WTC11 (cell line): ENCODE measurements at regions not wholly inside any gene's neighbourhood (a gene's known extent, or its start where the extent isn't known, plus 50 kb on each side); places are given as distances from the start of the nearest gene placed in this dataset.

ENCODE experiments used
- ATAC-seq: fragments of 200-7000 bp; cut with Tn5 transposase; 2 replicates; pipeline ENCODE4 v1.10.0; 2021; ENCODE audit warnings: mild to moderate bottlenecking, moderate library complexity
- CTCF ChIA-PET: fragments of 300-600 bp; sonication (Branson Sonifier 250); formaldehyde crosslinking; loops from one replicate; lab custom pipeline; 2021; ENCODE audit warnings: antibody characterized with exemption; lab: Charles Lee
- POLR2A ChIA-PET: fragments of 350-600 bp; sonication (Branson Sonifier 250); formaldehyde crosslinking; loops from one replicate; lab custom pipeline; 2021; ENCODE audit warnings: antibody characterized with exemption; lab: Charles Lee
- DNase-seq: peaks from one replicate; pipeline ENCODE4 v3.0.0; 2021; ENCODE audit warnings: low spot score
- H3K27ac Mint-ChIP-seq: 2 replicates; pipeline ENCODE4 v1.8.0; 2021; ENCODE audit warnings: mixed read lengths
- H3K27me3 Mint-ChIP-seq: 2 replicates; pipeline ENCODE4 v1.8.0; 2021; ENCODE audit warnings: low read depth, mild to moderate bottlenecking, moderate library complexity, mixed read lengths
- H3K36me3 Mint-ChIP-seq: 2 replicates; pipeline ENCODE4 v1.8.0; 2021; ENCODE audit warnings: mixed read lengths
- H3K4me1 Mint-ChIP-seq: 2 replicates; pipeline ENCODE4 v1.8.0; 2022; ENCODE audit warnings: mixed read lengths
- H3K4me3 Mint-ChIP-seq: 2 replicates; pipeline ENCODE4 v1.8.0; 2021; ENCODE audit warnings: mild to moderate bottlenecking, moderate library complexity, mixed read lengths
- H3K9me3 Mint-ChIP-seq: 2 replicates; pipeline ENCODE4 v1.8.0; 2021; ENCODE audit warnings: mixed read lengths
- ATF3 ChIP-seq: sonication (generic); formaldehyde crosslinking; conservative IDR thresholded peaks from 2 replicates; pipeline ENCODE4 v1.8.1; 2022; ENCODE audit warnings: mild to moderate bottlenecking, missing genetic modification reagents
- CTCF ChIP-seq: fragments of 200-600 bp; IDR thresholded peaks from 2 replicates; pipeline ENCODE4 v1.8.0; 2022; ENCODE audit warnings: antibody characterized with exemption
- ETV6 ChIP-seq: sonication (generic); formaldehyde crosslinking; IDR thresholded peaks from 2 replicates; pipeline ENCODE4 v1.8.1; 2022; ENCODE audit warnings: mild to moderate bottlenecking, missing genetic modification reagents
- HMGXB4 ChIP-seq: sonication (generic); formaldehyde crosslinking; IDR thresholded peaks from 2 replicates; pipeline ENCODE4 v1.8.1; 2023; ENCODE audit warnings: mild to moderate bottlenecking, moderate library complexity, missing genetic modification reagents
- MLX ChIP-seq: sonication (generic); formaldehyde crosslinking; IDR thresholded peaks from 2 replicates; pipeline ENCODE4 v1.8.1; 2023; ENCODE audit warnings: mild to moderate bottlenecking, missing genetic modification reagents, moderate library complexity
- NR1H2 ChIP-seq: sonication (generic); formaldehyde crosslinking; IDR thresholded peaks from 2 replicates; pipeline ENCODE4 v1.9.0; 2021; ENCODE audit warnings: mild to moderate bottlenecking, moderate library complexity, missing genetic modification reagents
- RORB ChIP-seq: fragments of 250-450 bp; sonication (Bioruptor Pico); IDR thresholded peaks from 2 replicates; pipeline ENCODE4 v1.9.0; 2021; ENCODE audit warnings: mild to moderate bottlenecking
- ZNF423 ChIP-seq: fragments of 250-450 bp; sonication (Bioruptor Pico); IDR thresholded peaks from 2 replicates; pipeline ENCODE4 v2.1.2; 2022; ENCODE audit warnings: mild to moderate bottlenecking, moderate library complexity
- TF ChIP-seq, protein P1 (sequence below): sonication (generic); formaldehyde crosslinking; IDR thresholded peaks from 2 replicates; pipeline ENCODE4 v1.8.1; 2023; ENCODE audit warnings: mild to moderate bottlenecking, missing genetic modification reagents
- TF ChIP-seq, protein P2 (sequence below): sonication (generic); formaldehyde crosslinking; IDR thresholded peaks from 2 replicates; pipeline ENCODE4 v1.8.0; 2022; ENCODE audit warnings: missing genetic modification reagents
- TF ChIP-seq, protein P3 (sequence below): sonication (generic); formaldehyde crosslinking; IDR thresholded peaks from 2 replicates; pipeline ENCODE4 v1.8.1; 2023; ENCODE audit warnings: mild to moderate bottlenecking, missing genetic modification reagents, moderate library complexity
- TF ChIP-seq, protein P4 (sequence below): fragments of 250-450 bp; sonication (Bioruptor Pico); IDR thresholded peaks from 2 replicates; pipeline ENCODE4 v1.9.0; 2021; ENCODE audit warnings: mild to moderate bottlenecking
- TF ChIP-seq, protein P5 (sequence below): sonication (generic); formaldehyde crosslinking; conservative IDR thresholded peaks from 2 replicates; pipeline ENCODE4 v1.8.1; 2023; ENCODE audit warnings: mild to moderate bottlenecking, low read depth, missing genetic modification reagents, moderate library complexity

GRCh38 chr15:99873451-99873850 lies 140.2 kb upstream of the LYSMD4 start (continued):
- TF ChIP-seq MLX: no peak
- TF ChIP-seq, protein P1, sequence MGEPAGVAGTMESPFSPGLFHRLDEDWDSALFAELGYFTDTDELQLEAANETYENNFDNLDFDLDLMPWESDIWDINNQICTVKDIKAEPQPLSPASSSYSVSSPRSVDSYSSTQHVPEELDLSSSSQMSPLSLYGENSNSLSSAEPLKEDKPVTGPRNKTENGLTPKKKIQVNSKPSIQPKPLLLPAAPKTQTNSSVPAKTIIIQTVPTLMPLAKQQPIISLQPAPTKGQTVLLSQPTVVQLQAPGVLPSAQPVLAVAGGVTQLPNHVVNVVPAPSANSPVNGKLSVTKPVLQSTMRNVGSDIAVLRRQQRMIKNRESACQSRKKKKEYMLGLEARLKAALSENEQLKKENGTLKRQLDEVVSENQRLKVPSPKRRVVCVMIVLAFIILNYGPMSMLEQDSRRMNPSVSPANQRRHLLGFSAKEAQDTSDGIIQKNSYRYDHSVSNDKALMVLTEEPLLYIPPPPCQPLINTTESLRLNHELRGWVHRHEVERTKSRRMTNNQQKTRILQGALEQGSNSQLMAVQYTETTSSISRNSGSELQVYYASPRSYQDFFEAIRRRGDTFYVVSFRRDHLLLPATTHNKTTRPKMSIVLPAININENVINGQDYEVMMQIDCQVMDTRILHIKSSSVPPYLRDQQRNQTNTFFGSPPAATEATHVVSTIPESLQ (CRISPR knock-in tag): no peak
- TF ChIP-seq, protein P2, sequence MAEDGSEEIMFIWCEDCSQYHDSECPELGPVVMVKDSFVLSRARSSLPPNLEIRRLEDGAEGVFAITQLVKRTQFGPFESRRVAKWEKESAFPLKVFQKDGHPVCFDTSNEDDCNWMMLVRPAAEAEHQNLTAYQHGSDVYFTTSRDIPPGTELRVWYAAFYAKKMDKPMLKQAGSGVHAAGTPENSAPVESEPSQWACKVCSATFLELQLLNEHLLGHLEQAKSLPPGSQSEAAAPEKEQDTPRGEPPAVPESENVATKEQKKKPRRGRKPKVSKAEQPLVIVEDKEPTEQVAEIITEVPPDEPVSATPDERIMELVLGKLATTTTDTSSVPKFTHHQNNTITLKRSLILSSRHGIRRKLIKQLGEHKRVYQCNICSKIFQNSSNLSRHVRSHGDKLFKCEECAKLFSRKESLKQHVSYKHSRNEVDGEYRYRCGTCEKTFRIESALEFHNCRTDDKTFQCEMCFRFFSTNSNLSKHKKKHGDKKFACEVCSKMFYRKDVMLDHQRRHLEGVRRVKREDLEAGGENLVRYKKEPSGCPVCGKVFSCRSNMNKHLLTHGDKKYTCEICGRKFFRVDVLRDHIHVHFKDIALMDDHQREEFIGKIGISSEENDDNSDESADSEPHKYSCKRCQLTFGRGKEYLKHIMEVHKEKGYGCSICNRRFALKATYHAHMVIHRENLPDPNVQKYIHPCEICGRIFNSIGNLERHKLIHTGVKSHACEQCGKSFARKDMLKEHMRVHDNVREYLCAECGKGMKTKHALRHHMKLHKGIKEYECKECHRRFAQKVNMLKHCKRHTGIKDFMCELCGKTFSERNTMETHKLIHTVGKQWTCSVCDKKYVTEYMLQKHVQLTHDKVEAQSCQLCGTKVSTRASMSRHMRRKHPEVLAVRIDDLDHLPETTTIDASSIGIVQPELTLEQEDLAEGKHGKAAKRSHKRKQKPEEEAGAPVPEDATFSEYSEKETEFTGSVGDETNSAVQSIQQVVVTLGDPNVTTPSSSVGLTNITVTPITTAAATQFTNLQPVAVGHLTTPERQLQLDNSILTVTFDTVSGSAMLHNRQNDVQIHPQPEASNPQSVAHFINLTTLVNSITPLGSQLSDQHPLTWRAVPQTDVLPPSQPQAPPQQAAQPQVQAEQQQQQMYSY (CRISPR knock-in tag): no peak
- no peak for TF ChIP-seq ETV6 (CRISPR knock-in tag)
- TF ChIP-seq, protein P3, sequence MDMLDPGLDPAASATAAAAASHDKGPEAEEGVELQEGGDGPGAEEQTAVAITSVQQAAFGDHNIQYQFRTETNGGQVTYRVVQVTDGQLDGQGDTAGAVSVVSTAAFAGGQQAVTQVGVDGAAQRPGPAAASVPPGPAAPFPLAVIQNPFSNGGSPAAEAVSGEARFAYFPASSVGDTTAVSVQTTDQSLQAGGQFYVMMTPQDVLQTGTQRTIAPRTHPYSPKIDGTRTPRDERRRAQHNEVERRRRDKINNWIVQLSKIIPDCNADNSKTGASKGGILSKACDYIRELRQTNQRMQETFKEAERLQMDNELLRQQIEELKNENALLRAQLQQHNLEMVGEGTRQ: no peak
- TF ChIP-seq NR1H2 (CRISPR knock-in tag): no peak
- TF ChIP-seq RORB (CRISPR knock-in tag): no peak
- TF ChIP-seq ZNF423 (CRISPR knock-in tag): no peak

DNA sequence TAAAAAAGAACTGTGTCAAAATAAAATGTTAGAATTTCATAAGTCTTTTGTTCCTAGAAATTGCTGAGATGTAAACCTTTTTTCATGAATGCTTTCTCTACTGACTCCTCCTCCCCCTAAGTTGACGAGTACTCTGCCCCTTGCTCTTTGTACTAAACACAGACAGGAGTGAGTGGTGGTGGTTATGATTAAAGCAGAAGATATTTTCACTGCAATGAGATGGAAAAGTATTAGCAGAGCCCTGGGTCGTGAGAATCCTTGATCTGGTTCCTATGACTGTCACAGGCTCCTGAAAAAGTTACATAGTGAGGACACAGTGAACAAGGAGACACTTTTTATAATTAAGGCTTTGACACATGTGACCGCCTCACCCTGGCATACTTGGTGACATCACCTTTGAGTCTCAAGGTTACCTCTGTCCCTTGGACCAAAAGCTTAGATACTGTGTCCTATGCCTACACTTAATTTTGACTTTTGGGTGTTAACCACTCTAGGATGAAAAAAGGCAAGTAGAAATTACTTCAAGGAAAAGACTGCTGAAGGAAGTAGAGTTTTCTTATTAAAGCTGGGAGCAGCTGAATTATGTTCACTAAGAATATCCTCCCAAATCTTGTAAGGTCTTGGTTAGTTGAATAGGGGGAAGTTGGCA lies 130.4 kb upstream of the LYSMD4 start:
- Mint-ChIP-seq H3K4me3 (no peak overlapping the region), H3K27ac (no peak overlapping the region), H3K4me1 (no peaks in the 10 kb centered on the region), H3K9me3 (peaks cover 6% of the 10 kb centered on the region; the same call in 1 of the 2 replicates), H3K27me3 (no peaks in the 10 kb centered on the region; the same call in 1 of the 2 replicates), H3K36me3 (no peaks in the 10 kb centered on the region)
- ChIA-PET CTCF (no interaction called here), POLR2A (no interaction called here)
- no peak for ATAC-seq
- DNase-seq: no peak
- TF ChIP-seq CTCF (no peak), ATF3 (CRISPR knock-in tag) (no peak), HMGXB4 (CRISPR knock-in tag) (no peak)
- TF ChIP-seq, protein P4, sequence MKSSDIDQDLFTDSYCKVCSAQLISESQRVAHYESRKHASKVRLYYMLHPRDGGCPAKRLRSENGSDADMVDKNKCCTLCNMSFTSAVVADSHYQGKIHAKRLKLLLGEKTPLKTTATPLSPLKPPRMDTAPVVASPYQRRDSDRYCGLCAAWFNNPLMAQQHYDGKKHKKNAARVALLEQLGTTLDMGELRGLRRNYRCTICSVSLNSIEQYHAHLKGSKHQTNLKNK (CRISPR knock-in tag): no peak
- TF ChIP-seq, protein P5, sequence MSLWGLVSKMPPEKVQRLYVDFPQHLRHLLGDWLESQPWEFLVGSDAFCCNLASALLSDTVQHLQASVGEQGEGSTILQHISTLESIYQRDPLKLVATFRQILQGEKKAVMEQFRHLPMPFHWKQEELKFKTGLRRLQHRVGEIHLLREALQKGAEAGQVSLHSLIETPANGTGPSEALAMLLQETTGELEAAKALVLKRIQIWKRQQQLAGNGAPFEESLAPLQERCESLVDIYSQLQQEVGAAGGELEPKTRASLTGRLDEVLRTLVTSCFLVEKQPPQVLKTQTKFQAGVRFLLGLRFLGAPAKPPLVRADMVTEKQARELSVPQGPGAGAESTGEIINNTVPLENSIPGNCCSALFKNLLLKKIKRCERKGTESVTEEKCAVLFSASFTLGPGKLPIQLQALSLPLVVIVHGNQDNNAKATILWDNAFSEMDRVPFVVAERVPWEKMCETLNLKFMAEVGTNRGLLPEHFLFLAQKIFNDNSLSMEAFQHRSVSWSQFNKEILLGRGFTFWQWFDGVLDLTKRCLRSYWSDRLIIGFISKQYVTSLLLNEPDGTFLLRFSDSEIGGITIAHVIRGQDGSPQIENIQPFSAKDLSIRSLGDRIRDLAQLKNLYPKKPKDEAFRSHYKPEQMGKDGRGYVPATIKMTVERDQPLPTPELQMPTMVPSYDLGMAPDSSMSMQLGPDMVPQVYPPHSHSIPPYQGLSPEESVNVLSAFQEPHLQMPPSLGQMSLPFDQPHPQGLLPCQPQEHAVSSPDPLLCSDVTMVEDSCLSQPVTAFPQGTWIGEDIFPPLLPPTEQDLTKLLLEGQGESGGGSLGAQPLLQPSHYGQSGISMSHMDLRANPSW (CRISPR knock-in tag): no peak
